ENCODE measurements at regions not wholly inside any gene's neighbourhood (a gene's known extent, or its start where the extent isn't known, plus 50 kb on each side); places are given as distances from the start of the nearest gene placed in this dataset.

GRCh38 chr13:38191016-38191415 is 158.6 kb upstream of the UFM1 start:
- TF ChIP-seq GATA1 (IDR thresholded peaks at IDR 0.05; ENCODE audit: low read depth, low read length), result no peak
- no peak for TF ChIP-seq POLR2A (IDR thresholded peaks at IDR 0.05; ENCODE audit: low read length)
- no peak for DNase-seq

GRCh38 chr13:38180670-38181069 is 169.0 kb upstream of the UFM1 start:
- DNase-seq, result no peak
- TF ChIP-seq POLR2A (IDR thresholded peaks at IDR 0.05; ENCODE audit: low read length), result no peak
- no peak for TF ChIP-seq GATA1 (IDR thresholded peaks at IDR 0.05; ENCODE audit: low read depth, low read length)

GRCh38 chr13:38180126-38180525 is 169.5 kb upstream of the UFM1 start:
- TF ChIP-seq GATA1 (IDR thresholded peaks at IDR 0.05; ENCODE audit: low read depth, low read length) (no peak), POLR2A (IDR thresholded peaks at IDR 0.05; ENCODE audit: low read length) (no peak)
- DNase-seq, result no peak

GRCh38 chr13:38176664-38177063 is 173.0 kb upstream of the UFM1 start:
- TF ChIP-seq POLR2A (IDR thresholded peaks at IDR 0.05; ENCODE audit: low read length), result no peak
- no peak for TF ChIP-seq GATA1 (IDR thresholded peaks at IDR 0.05; ENCODE audit: low read depth, low read length)
- no peak for DNase-seq

- DNase-seq, result no peak
- TF ChIP-seq GATA1 (IDR thresholded peaks at IDR 0.05; ENCODE audit: low read depth, low read length) (no peak), POLR2A (IDR thresholded peaks at IDR 0.05; ENCODE audit: low read length) (no peak)
These were observed 176.2 kb upstream of the UFM1 start for GRCh38 chr13:38173403-38173802.

- TF ChIP-seq POLR2A (IDR thresholded peaks at IDR 0.05; ENCODE audit: low read length) (no peak), GATA1 (IDR thresholded peaks at IDR 0.05; ENCODE audit: low read depth, low read length) (no peak)
- no peak for DNase-seq
These were observed 182.4 kb upstream of the UFM1 start for GRCh38 chr13:38167164-38167822.

- no peak for TF ChIP-seq POLR2A (IDR thresholded peaks at IDR 0.05; ENCODE audit: low read length)
- TF ChIP-seq GATA1 (IDR thresholded peaks at IDR 0.05; ENCODE audit: low read depth, low read length), result no peak
- DNase-seq, result no peak
These were observed 183.5 kb upstream of the UFM1 start for GRCh38 chr13:38166116-38166515.

- TF ChIP-seq GATA1 (IDR thresholded peaks at IDR 0.05; ENCODE audit: low read depth, low read length), result no peak
- TF ChIP-seq POLR2A (IDR thresholded peaks at IDR 0.05; ENCODE audit: low read length), result no peak
- DNase-seq, result no peak
These were observed 189.5 kb upstream of the UFM1 start for GRCh38 chr13:38160131-38160530.

- TF ChIP-seq POLR2A (IDR thresholded peaks at IDR 0.05; ENCODE audit: low read length) (no peak), GATA1 (IDR thresholded peaks at IDR 0.05; ENCODE audit: low read depth, low read length) (no peak)
- no peak for DNase-seq
These were observed 189.9 kb upstream of the UFM1 start for GRCh38 chr13:38159710-38160109.

- no peak for DNase-seq
- TF ChIP-seq POLR2A (IDR thresholded peaks at IDR 0.05; ENCODE audit: low read length), result no peak
- no peak for TF ChIP-seq GATA1 (IDR thresholded peaks at IDR 0.05; ENCODE audit: low read depth, low read length)
These were observed 202.6 kb upstream of the UFM1 start for GRCh38 chr13:38147050-38147449.

- no peak for DNase-seq
- TF ChIP-seq GATA1 (IDR thresholded peaks at IDR 0.05; ENCODE audit: low read depth, low read length) (no peak), POLR2A (IDR thresholded peaks at IDR 0.05; ENCODE audit: low read length) (no peak)
These were observed 207.9 kb upstream of the UFM1 start for GRCh38 chr13:38141792-38142191.

GRCh38 chr13:38135592-38135991 is 214.1 kb upstream of the UFM1 start:
- no peak for DNase-seq
- TF ChIP-seq POLR2A (IDR thresholded peaks at IDR 0.05; ENCODE audit: low read length) (no peak), GATA1 (IDR thresholded peaks at IDR 0.05; ENCODE audit: low read depth, low read length) (no peak)

- TF ChIP-seq POLR2A (IDR thresholded peaks at IDR 0.05; ENCODE audit: low read length), result no peak
- no peak for TF ChIP-seq GATA1 (IDR thresholded peaks at IDR 0.05; ENCODE audit: low read depth, low read length)
- DNase-seq, result no peak
These were observed 228.4 kb upstream of the UFM1 start for GRCh38 chr13:38121267-38121666.

- DNase-seq, result no peak
- no peak for TF ChIP-seq POLR2A (IDR thresholded peaks at IDR 0.05; ENCODE audit: low read length)
- no peak for TF ChIP-seq GATA1 (IDR thresholded peaks at IDR 0.05; ENCODE audit: low read depth, low read length)
These were observed 234.3 kb upstream of the TRPC4 start for GRCh38 chr13:38103851-38104250.

- no peak for DNase-seq
- TF ChIP-seq GATA1 (IDR thresholded peaks at IDR 0.05; ENCODE audit: low read depth, low read length), result no peak
- TF ChIP-seq POLR2A (IDR thresholded peaks at IDR 0.05; ENCODE audit: low read length), result no peak
These were observed 230.2 kb upstream of the TRPC4 start for GRCh38 chr13:38099751-38100150.

- TF ChIP-seq POLR2A (IDR thresholded peaks at IDR 0.05; ENCODE audit: low read length) (no peak), GATA1 (IDR thresholded peaks at IDR 0.05; ENCODE audit: low read depth, low read length) (no peak)
These were observed 223.9 kb upstream of the TRPC4 start for GRCh38 chr13:38093425-38093824.

More at GRCh38 chr13:38093425-38093824, 223.9 kb upstream of the TRPC4 start:
- DNase-seq, result no peak
